ENCODE measurements at regions not wholly inside any gene's neighbourhood (a gene's known extent, or its start where the extent isn't known, plus 50 kb on each side); places are given as distances from the start of the nearest gene placed in this dataset.

DNA sequence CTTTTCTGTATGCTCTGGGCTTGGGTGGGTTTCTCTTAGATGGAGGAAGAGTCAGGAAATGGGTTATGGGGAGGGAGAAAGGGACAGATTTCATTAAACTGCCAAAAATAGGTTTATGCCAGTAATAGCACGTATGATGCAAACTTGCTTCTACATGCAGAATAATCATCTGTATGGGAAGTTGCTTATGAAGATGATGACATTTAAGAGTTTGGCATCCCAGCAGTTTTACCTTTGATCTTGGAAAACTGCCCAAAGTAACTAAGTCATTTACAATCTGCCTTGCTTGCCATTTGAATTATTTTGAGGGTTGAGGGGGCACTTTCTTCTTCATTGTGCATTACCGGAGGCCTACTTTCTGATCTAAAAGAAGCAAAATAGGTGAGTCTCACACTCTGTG, 282.9 kb upstream of the ANKRD55 start:
- no peaks in the 10 kb centered on the region for H3K9me2 ChIP-seq (replicated peaks; ENCODE audit: low read depth, low read length)
- no peaks in the 10 kb centered on the region for H3K36me3 ChIP-seq (ENCODE audit: insufficient read depth, low read length)
- no peak overlapping the region for H2AFZ ChIP-seq (ENCODE audit: low read length)
- no peaks in the 10 kb centered on the region for H4K20me1 ChIP-seq (ENCODE audit: insufficient read depth, low read length, poor library complexity, severe bottlenecking)
- no peak overlapping the region for H3K4me2 ChIP-seq (ENCODE audit: low read depth, low read length, poor library complexity, severe bottlenecking)
- no peaks in the 10 kb centered on the region for H3K79me2 ChIP-seq (ENCODE audit: insufficient read depth, low read length)
- no peaks in the 10 kb centered on the region for H3F3A ChIP-seq (ENCODE audit: low read depth)
- no peaks in the 10 kb centered on the region for H3K27me3 ChIP-seq (ENCODE audit: insufficient read depth, low read length, poor library complexity, severe bottlenecking)
- TF ChIP-seq, protein P1, sequence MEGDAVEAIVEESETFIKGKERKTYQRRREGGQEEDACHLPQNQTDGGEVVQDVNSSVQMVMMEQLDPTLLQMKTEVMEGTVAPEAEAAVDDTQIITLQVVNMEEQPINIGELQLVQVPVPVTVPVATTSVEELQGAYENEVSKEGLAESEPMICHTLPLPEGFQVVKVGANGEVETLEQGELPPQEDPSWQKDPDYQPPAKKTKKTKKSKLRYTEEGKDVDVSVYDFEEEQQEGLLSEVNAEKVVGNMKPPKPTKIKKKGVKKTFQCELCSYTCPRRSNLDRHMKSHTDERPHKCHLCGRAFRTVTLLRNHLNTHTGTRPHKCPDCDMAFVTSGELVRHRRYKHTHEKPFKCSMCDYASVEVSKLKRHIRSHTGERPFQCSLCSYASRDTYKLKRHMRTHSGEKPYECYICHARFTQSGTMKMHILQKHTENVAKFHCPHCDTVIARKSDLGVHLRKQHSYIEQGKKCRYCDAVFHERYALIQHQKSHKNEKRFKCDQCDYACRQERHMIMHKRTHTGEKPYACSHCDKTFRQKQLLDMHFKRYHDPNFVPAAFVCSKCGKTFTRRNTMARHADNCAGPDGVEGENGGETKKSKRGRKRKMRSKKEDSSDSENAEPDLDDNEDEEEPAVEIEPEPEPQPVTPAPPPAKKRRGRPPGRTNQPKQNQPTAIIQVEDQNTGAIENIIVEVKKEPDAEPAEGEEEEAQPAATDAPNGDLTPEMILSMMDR (conservative IDR thresholded peaks at IDR 0.05; ENCODE audit: low read length) = no peak
- no peak for TF ChIP-seq EZH2phosphoT487 (IDR thresholded peaks at IDR 0.05; ENCODE audit: borderline replicate concordance)
- no peak overlapping the region for H3K4me3 ChIP-seq (ENCODE audit: low read length, poor library complexity, severe bottlenecking)
- no peaks in the 10 kb centered on the region for H3K9me3 ChIP-seq (ENCODE audit: insufficient read depth, low read depth, low read length)
- no peak overlapping the region for H3K9ac ChIP-seq (ENCODE audit: low read depth, low read length, poor library complexity, severe bottlenecking)
- no peaks in the 10 kb centered on the region for H3K4me1 ChIP-seq (ENCODE audit: insufficient read depth, low read length, poor library complexity, severe bottlenecking)

DNA sequence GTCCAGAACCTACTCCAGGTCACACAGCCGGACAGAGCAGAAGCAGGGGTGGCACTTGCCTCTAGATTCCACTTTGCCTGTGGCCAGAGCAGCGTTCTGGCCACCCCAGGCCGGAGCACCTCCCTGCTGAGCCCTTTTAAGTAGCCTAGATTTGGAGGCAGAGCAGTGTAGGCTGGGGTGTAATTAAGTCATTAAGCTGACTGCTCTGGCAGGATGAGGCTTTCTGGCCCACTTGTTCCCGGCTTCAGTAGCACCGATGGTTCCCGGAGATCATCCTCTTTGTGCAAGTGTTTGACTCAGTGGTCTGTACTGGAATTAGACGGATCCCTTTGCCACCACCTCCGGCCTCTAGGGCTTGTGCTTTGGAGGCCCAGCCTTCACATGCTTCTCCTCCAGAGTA, 281.9 kb upstream of the ANKRD55 start:
- Histone ChIP-seq H3K36me3 (ENCODE audit: insufficient read depth, low read length) (no peaks in the 10 kb centered on the region), H3K4me1 (ENCODE audit: insufficient read depth, low read length, poor library complexity, severe bottlenecking) (no peaks in the 10 kb centered on the region), H3K27me3 (ENCODE audit: insufficient read depth, low read length, poor library complexity, severe bottlenecking) (no peaks in the 10 kb centered on the region), H3K9me3 (ENCODE audit: insufficient read depth, low read depth, low read length) (no peaks in the 10 kb centered on the region), H3F3A (ENCODE audit: low read depth) (no peaks in the 10 kb centered on the region), H3K9ac (ENCODE audit: low read depth, low read length, poor library complexity, severe bottlenecking) (no peak overlapping the region), H3K4me2 (ENCODE audit: low read depth, low read length, poor library complexity, severe bottlenecking) (no peak overlapping the region), H2AFZ (ENCODE audit: low read length) (no peak overlapping the region), H3K9me2 (replicated peaks; ENCODE audit: low read depth, low read length) (no peaks in the 10 kb centered on the region), H3K79me2 (ENCODE audit: insufficient read depth, low read length) (no peaks in the 10 kb centered on the region), H4K20me1 (ENCODE audit: insufficient read depth, low read length, poor library complexity, severe bottlenecking) (no peaks in the 10 kb centered on the region), H3K4me3 (ENCODE audit: low read length, poor library complexity, severe bottlenecking) (no peak overlapping the region)
- TF ChIP-seq, protein P1 (conservative IDR thresholded peaks at IDR 0.05; ENCODE audit: low read length) = no peak
- no peak for TF ChIP-seq EZH2phosphoT487 (IDR thresholded peaks at IDR 0.05; ENCODE audit: borderline replicate concordance)

DNA sequence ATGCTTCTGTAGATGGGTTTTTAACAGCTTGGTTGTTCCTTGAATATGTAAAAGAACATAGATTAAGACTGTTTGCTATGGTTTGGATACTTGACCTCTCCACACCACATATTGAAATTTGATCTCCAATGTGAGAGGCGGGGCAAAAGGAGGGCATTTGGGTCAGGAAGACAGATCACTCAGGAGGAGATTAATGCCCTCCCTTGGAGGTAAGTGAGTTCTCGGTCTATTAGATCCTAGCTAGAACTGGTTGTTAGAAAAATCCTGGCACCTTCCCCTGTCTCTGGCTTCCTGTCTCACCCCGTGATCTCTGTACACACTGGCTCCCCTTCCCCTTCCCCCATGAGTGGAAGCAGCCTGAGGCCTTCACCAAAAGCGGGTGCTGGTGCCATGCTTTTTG, 281.1 kb upstream of the ANKRD55 start:
- no peak overlapping the region for H2AFZ ChIP-seq (ENCODE audit: low read length)

More for the DNA sequence above, 281.1 kb upstream of the ANKRD55 start:
- Histone ChIP-seq H3F3A (ENCODE audit: low read depth) (no peaks in the 10 kb centered on the region), H3K4me3 (ENCODE audit: low read length, poor library complexity, severe bottlenecking) (no peak overlapping the region), H3K4me1 (ENCODE audit: insufficient read depth, low read length, poor library complexity, severe bottlenecking) (no peaks in the 10 kb centered on the region), H3K9me3 (ENCODE audit: insufficient read depth, low read depth, low read length) (no peaks in the 10 kb centered on the region), H3K27me3 (ENCODE audit: insufficient read depth, low read length, poor library complexity, severe bottlenecking) (no peaks in the 10 kb centered on the region), H3K9me2 (replicated peaks; ENCODE audit: low read depth, low read length) (no peaks in the 10 kb centered on the region), H4K20me1 (ENCODE audit: insufficient read depth, low read length, poor library complexity, severe bottlenecking) (no peaks in the 10 kb centered on the region), H3K9ac (ENCODE audit: low read depth, low read length, poor library complexity, severe bottlenecking) (no peak overlapping the region), H3K36me3 (ENCODE audit: insufficient read depth, low read length) (no peaks in the 10 kb centered on the region), H3K4me2 (ENCODE audit: low read depth, low read length, poor library complexity, severe bottlenecking) (no peak overlapping the region), H3K79me2 (ENCODE audit: insufficient read depth, low read length) (no peaks in the 10 kb centered on the region)
- TF ChIP-seq EZH2phosphoT487 (IDR thresholded peaks at IDR 0.05; ENCODE audit: borderline replicate concordance) = no peak
- TF ChIP-seq, protein P1 (conservative IDR thresholded peaks at IDR 0.05; ENCODE audit: low read length) = no peak

All from Loucy (cell line).